WTC11 (cell line): ENCODE measurements at regions not wholly inside any gene's neighbourhood (a gene's known extent, or its start where the extent isn't known, plus 50 kb on each side); places are given as distances from the start of the nearest gene placed in this dataset.

Source experiments
- ATAC-seq: fragments of 200-7000 bp; cut with Tn5 transposase; 2 replicates; pipeline ENCODE4 v1.10.0; 2021; ENCODE audit warnings: mild to moderate bottlenecking, moderate library complexity
- CTCF ChIA-PET: fragments of 300-600 bp; sonication (Branson Sonifier 250); formaldehyde crosslinking; loops from one replicate; lab custom pipeline; 2021; ENCODE audit warnings: antibody characterized with exemption; lab: Charles Lee
- POLR2A ChIA-PET: fragments of 350-600 bp; sonication (Branson Sonifier 250); formaldehyde crosslinking; loops from one replicate; lab custom pipeline; 2021; ENCODE audit warnings: antibody characterized with exemption; lab: Charles Lee
- DNase-seq: peaks from one replicate; pipeline ENCODE4 v3.0.0; 2021; ENCODE audit warnings: low spot score
- H3K27ac Mint-ChIP-seq: 2 replicates; pipeline ENCODE4 v1.8.0; 2021; ENCODE audit warnings: mixed read lengths
- H3K27me3 Mint-ChIP-seq: 2 replicates; pipeline ENCODE4 v1.8.0; 2021; ENCODE audit warnings: low read depth, mild to moderate bottlenecking, moderate library complexity, mixed read lengths
- H3K36me3 Mint-ChIP-seq: 2 replicates; pipeline ENCODE4 v1.8.0; 2021; ENCODE audit warnings: mixed read lengths
- H3K4me1 Mint-ChIP-seq: 2 replicates; pipeline ENCODE4 v1.8.0; 2022; ENCODE audit warnings: mixed read lengths
- H3K4me3 Mint-ChIP-seq: 2 replicates; pipeline ENCODE4 v1.8.0; 2021; ENCODE audit warnings: mild to moderate bottlenecking, moderate library complexity, mixed read lengths
- H3K9me3 Mint-ChIP-seq: 2 replicates; pipeline ENCODE4 v1.8.0; 2021; ENCODE audit warnings: mixed read lengths
- CBFB ChIP-seq: sonication (generic); formaldehyde crosslinking; IDR thresholded peaks from 2 replicates; pipeline ENCODE4 v1.8.1; 2022; ENCODE audit warnings: mild to moderate bottlenecking, low read depth, missing genetic modification reagents
- CREM ChIP-seq: sonication (generic); formaldehyde crosslinking; IDR thresholded peaks from 2 replicates; pipeline ENCODE4 v1.8.1; 2022; ENCODE audit warnings: mild to moderate bottlenecking, missing genetic modification reagents, moderate library complexity
- E2F1 ChIP-seq: sonication (generic); formaldehyde crosslinking; IDR thresholded peaks from 2 replicates; pipeline ENCODE4 v1.8.0; 2022; ENCODE audit warnings: mild to moderate bottlenecking, missing genetic modification reagents
- FOXK1 ChIP-seq: sonication (generic); formaldehyde crosslinking; IDR thresholded peaks from 2 replicates; pipeline ENCODE4 v1.8.0; 2022; ENCODE audit warnings: mild to moderate bottlenecking, moderate library complexity, missing genetic modification reagents
- NFYB ChIP-seq: sonication (generic); formaldehyde crosslinking; conservative IDR thresholded peaks from 2 replicates; pipeline ENCODE4 v1.8.0; 2022; ENCODE audit warnings: low read depth, missing genetic modification reagents
- NR2C2 ChIP-seq: sonication (generic); formaldehyde crosslinking; IDR thresholded peaks from 2 replicates; pipeline ENCODE4 v1.8.0; 2022; ENCODE audit warnings: mild to moderate bottlenecking, missing genetic modification reagents
- OVOL2 ChIP-seq: fragments of 250-450 bp; sonication (Bioruptor Pico); IDR thresholded peaks from 2 replicates; pipeline ENCODE4 v1.9.0; 2021; ENCODE audit warnings: mild to moderate bottlenecking, borderline replicate concordance
- PRDM15 ChIP-seq: sonication (generic); formaldehyde crosslinking; IDR thresholded peaks from 2 replicates; pipeline ENCODE4 v1.8.0; 2022; ENCODE audit warnings: missing genetic modification reagents
- PREB ChIP-seq: sonication (generic); formaldehyde crosslinking; IDR thresholded peaks from 2 replicates; pipeline ENCODE4 v1.8.1; 2022; ENCODE audit warnings: mild to moderate bottlenecking, missing genetic modification reagents, moderate library complexity, borderline replicate concordance
- USF1 ChIP-seq: sonication (generic); formaldehyde crosslinking; IDR thresholded peaks from 2 replicates; pipeline ENCODE4 v1.8.0; 2022; ENCODE audit warnings: mild to moderate bottlenecking, missing genetic modification reagents
- ZBTB43 ChIP-seq: sonication (generic); formaldehyde crosslinking; IDR thresholded peaks from 2 replicates; pipeline ENCODE4 v1.8.1; 2023; ENCODE audit warnings: mild to moderate bottlenecking, missing genetic modification reagents
- ZMAT4 ChIP-seq: fragments of 250-450 bp; sonication (Bioruptor Pico); IDR thresholded peaks from 2 replicates; pipeline ENCODE4 v1.9.0; 2021; ENCODE audit warnings: mild to moderate bottlenecking
- ZNF232 ChIP-seq: sonication (generic); formaldehyde crosslinking; IDR thresholded peaks from 2 replicates; pipeline ENCODE4 v1.8.0; 2022; ENCODE audit warnings: mild to moderate bottlenecking, missing genetic modification reagents
- ZNF416 ChIP-seq: fragments of 250-450 bp; sonication (Bioruptor Pico); IDR thresholded peaks from 2 replicates; pipeline ENCODE4 v1.9.0; 2021; ENCODE audit warnings: mild to moderate bottlenecking, inconsistent platforms
- ZSCAN18 ChIP-seq: fragments of 250-450 bp; sonication (Bioruptor Pico); IDR thresholded peaks from 2 replicates; pipeline ENCODE4 v2.1.2; 2022; ENCODE audit warnings: mild to moderate bottlenecking, moderate library complexity

- TF ChIP-seq NFYB (CRISPR knock-in tag) (no peak), ZMAT4 (CRISPR knock-in tag) (no peak), PREB (no peak), PRDM15 (CRISPR knock-in tag) (no peak), NR2C2 (CRISPR knock-in tag) (no peak), ZSCAN18 (no peak), FOXK1 (no peak), USF1 (CRISPR knock-in tag) (no peak)
- TF ChIP-seq, all 79 proteins: peak for 0
These were observed 355.6 kb upstream of the THRB start (continued) for GRCh38 chr3:24850245-24850644.

- TF ChIP-seq ZBTB43: no peak
- TF ChIP-seq OVOL2: no peak
- TF ChIP-seq CBFB (CRISPR knock-in tag): no peak
- no peak for TF ChIP-seq ZNF416 (CRISPR knock-in tag)
- no peak for TF ChIP-seq E2F1
- no peak for TF ChIP-seq ZNF232 (CRISPR knock-in tag)
- no peak for TF ChIP-seq CREM (CRISPR knock-in tag)
- ATAC-seq (no peak), DNase-seq (no peak)
- CTCF ChIA-PET: no interaction called here
- no peak overlapping the region for H3K4me3 Mint-ChIP-seq
- peaks cover 33% of the 10 kb centered on the region for H3K4me1 Mint-ChIP-seq
- POLR2A ChIA-PET: no interaction called here
- H3K27ac Mint-ChIP-seq: no peak overlapping the region
- H3K9me3 Mint-ChIP-seq: no peaks in the 10 kb centered on the region
- H3K36me3 Mint-ChIP-seq: no peaks in the 10 kb centered on the region
- H3K27me3 Mint-ChIP-seq: no peaks in the 10 kb centered on the region
These were observed 359.2 kb upstream of the THRB start for GRCh38 chr3:24853685-24854490.
